NCI-H524 (cell line): ENCODE measurements at regions not wholly inside any gene's neighbourhood (a gene's known extent, or its start where the extent isn't known, plus 50 kb on each side); places are given as distances from the start of the nearest gene placed in this dataset.
"Not testable (repeated sequence)": the region's sequence is repeated elsewhere in the genome, so short reads cannot be mapped to it uniquely, and the experiment has no call there.

Source experiments
- DNase-seq, 2 experiments: peaks; one replicate each; lab custom pipeline; 2025; lab: John Stamatoyannopoulos, UW

- no peak for DNase-seq
Measured at GRCh38 chr9:17846948-17847655, 268.2 kb downstream of the SH3GL2 start.

GRCh38 chr9:17847908-17848307 is 269.0 kb downstream of the SH3GL2 start:
- DNase-seq = no peak

GRCh38 chr9:17852108-17852507 is 273.2 kb downstream of the SH3GL2 start:
- no peak for DNase-seq

GRCh38 chr9:17854487-17854886 is 275.6 kb downstream of the SH3GL2 start:
- DNase-seq = no peak

- DNase-seq = no peak
Measured at GRCh38 chr9:17856995-17857394, 278.1 kb downstream of the SH3GL2 start.

- no peak for DNase-seq
Measured at GRCh38 chr9:17859228-17859627, 280.4 kb downstream of the SH3GL2 start.

GRCh38 chr9:17859987-17860386 is 281.1 kb downstream of the SH3GL2 start:
- DNase-seq = no peak

GRCh38 chr9:17862101-17862500 is 283.2 kb downstream of the SH3GL2 start:
- no peak for DNase-seq

- no peak for DNase-seq
Measured at GRCh38 chr9:17862629-17863028, 283.8 kb downstream of the SH3GL2 start.

- no peak for DNase-seq
Measured at GRCh38 chr9:17863213-17863883, 284.5 kb downstream of the SH3GL2 start.

- DNase-seq = no peak
Measured at GRCh38 chr9:17863924-17864323, 285.1 kb downstream of the SH3GL2 start.

- no peak for DNase-seq
Measured at GRCh38 chr9:17864951-17865350, 286.1 kb downstream of the SH3GL2 start.

- no peak for DNase-seq
Measured at GRCh38 chr9:17865881-17866280, 287.0 kb downstream of the SH3GL2 start.

- DNase-seq = no peak
Measured at GRCh38 chr9:17870722-17871121, 291.9 kb downstream of the SH3GL2 start.

- DNase-seq = no peak
Measured at GRCh38 chr9:17871213-17871890, 292.5 kb downstream of the SH3GL2 start.

- DNase-seq = no peak
Measured at GRCh38 chr9:17875886-17876285, 297.0 kb downstream of the SH3GL2 start.

- DNase-seq = no peak
Measured at GRCh38 chr9:17876687-17877086, 297.8 kb downstream of the SH3GL2 start.

GRCh38 chr9:17878810-17879370 is 300.0 kb downstream of the SH3GL2 start:
- no peak for DNase-seq

- DNase-seq = no peak
Measured at GRCh38 chr9:17881371-17881770, 302.5 kb downstream of the SH3GL2 start.

GRCh38 chr9:17882688-17883594 is 304.1 kb downstream of the SH3GL2 start:
- no peak for DNase-seq

GRCh38 chr9:17888066-17888465 is 309.2 kb downstream of the SH3GL2 start:
- no peak for DNase-seq

GRCh38 chr9:17888964-17889363 is 310.1 kb downstream of the SH3GL2 start:
- DNase-seq = not testable (repeated sequence)
